HG03354 (cell line): ENCODE measurements at regions not wholly inside any gene's neighbourhood (a gene's known extent, or its start where the extent isn't known, plus 50 kb on each side); places are given as distances from the start of the nearest gene placed in this dataset.

Experiments used
- ATAC-seq: cut with Tn5 transposase; IDR thresholded peaks from one replicate; pipeline ENCODE4 v1.9.1; 2021; ENCODE audit warnings: mild to moderate bottlenecking; ENCODE audit not compliant: unreplicated experiment, poor library complexity, severe bottlenecking

- ATAC-seq: no peak
These were observed 998.0 kb upstream of the EPHA7 start for GRCh38 chr6:94417363-94417762.

- no peak for ATAC-seq
These were observed 994.7 kb upstream of the EPHA7 start for GRCh38 chr6:94414041-94414440.

DNA sequence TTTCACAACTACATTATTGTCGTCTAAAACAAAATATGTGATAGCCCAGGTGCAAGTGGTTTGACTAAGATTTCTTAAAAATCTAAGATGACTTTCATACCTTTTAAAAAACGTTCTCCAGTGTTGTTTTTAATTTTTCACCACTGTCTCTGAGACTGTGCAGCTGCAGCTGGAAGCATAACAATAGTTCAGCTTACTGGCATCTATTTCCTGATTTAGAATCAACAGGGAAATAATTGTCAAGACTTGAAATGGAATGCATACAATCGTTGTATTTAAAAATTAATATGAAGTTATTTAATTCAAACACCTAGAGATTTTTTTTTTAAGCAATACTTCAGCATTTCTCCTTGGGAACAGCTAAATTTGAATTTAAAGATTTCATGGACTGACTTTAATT, 982.0 kb upstream of the EPHA7 start:
- no peak for ATAC-seq

- no peak for ATAC-seq
These were observed 975.5 kb upstream of the EPHA7 start for GRCh38 chr6:94394822-94395221.

DNA sequence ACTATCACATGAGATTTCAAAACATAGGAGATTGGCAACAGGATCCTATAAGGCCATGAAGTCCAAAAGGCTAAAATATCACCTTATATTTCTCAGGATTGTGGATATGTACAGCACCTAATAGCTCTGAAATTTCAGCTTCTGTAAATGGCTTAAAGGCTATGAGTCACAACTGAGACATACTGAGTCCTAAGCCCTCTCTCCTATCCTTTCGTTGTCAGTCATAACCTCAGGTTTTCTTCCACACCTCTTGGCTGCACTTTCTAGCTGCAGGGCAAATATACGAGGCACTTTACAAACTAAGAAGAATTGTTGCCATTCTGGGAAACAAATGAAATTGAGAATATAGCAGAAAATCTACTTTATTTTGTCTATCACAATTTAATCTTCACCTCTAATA, 969.9 kb upstream of the EPHA7 start:
- no peak for ATAC-seq

DNA sequence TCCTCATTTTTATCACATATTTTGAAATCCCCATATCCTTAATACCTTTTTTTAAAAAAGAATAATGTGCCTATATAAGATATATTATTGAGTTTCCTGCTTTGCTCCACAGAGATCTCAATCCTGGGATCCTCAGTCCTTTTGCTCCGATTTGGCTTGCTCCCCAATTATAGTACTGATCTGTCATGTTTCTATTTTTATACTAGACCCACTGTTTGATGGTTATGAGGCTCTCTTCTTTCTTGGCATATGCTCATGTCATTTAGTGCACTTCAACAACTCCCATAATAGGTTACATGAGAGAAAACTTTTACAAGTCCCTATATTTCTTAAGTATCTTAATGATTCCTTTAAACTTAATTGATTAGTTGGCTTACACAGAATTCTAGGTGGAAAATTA, 958.5 kb upstream of the EPHA7 start:
- no peak for ATAC-seq

GRCh38 chr6:94376876-94377275, 957.5 kb upstream of the EPHA7 start:
- no peak for ATAC-seq

DNA sequence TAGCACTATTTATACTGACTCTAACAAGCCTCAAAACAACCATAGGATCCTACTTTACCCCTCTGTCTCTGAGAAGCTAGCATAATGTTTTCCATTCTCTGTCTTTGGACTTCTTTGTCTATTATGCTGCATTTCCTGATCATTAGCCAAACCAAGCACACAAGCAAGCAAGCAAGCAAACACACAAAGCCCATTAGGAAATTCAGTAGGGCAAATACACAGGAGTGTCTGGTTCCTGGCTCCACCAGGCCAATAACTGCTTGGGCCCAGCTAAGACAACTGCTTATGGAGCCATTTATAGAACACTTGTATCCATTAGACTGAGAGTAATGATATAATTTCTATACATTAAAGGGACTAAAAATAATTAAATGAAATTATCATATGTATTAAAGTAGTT, 952.9 kb upstream of the EPHA7 start:
- no peak for ATAC-seq

GRCh38 chr6:94367316-94367715, 948.0 kb upstream of the EPHA7 start:
- no peak for ATAC-seq

DNA sequence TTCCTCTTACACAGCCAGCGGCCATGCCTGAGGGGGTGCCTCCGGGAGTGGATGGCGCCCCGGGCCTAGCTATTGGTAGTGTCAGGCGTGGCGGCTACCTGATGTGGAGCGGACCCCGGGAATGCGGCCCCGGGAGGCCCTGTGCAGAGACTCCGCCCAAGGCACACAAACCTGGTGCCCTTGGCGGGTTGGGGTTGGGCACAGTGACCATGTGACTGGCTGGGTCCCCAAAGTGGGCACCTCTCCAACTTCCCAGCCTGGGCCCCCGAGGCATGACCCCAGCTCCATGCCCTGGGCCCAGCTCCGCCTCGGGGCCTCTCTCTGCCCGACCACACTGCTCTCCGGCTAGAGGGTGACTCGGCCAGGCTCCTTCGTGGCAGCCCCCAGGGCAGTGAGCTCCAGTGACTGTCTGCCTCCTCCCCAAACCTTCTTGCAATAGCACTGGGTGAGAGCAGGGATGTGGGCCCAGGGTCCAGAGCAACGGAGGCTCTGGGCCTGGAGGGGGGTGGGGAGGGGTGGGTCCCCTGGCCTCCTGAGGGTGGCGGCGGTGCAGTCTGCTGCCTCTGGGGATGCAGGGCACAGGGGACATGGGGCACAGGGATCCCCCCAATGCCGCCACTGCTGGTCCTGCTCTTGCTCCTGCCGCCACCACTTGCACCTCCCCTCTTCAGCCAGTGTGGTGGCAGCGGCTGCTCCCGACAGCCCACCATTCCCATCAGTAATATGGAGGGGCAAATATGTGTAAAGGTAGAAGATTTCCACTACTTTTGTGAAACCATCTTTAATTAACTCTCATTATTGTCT, 942.9 kb upstream of the EPHA7 start:
- ATAC-seq: no peak

- ATAC-seq: no peak
These were observed 942.1 kb upstream of the EPHA7 start for GRCh38 chr6:94361304-94362060.

- ATAC-seq: no peak
These were observed 938.1 kb upstream of the EPHA7 start for GRCh38 chr6:94357381-94357980.

GRCh38 chr6:94350833-94351232, 931.5 kb upstream of the EPHA7 start:
- no peak for ATAC-seq

- no peak for ATAC-seq
These were observed 929.9 kb upstream of the EPHA7 start for GRCh38 chr6:94349227-94349626.

- ATAC-seq: no peak
These were observed 925.5 kb upstream of the EPHA7 start for GRCh38 chr6:94344866-94345265.

- no peak for ATAC-seq
These were observed 921.8 kb upstream of the EPHA7 start for GRCh38 chr6:94341173-94341572.

- no peak for ATAC-seq
These were observed 904.5 kb upstream of the EPHA7 start for GRCh38 chr6:94323853-94324252.

DNA sequence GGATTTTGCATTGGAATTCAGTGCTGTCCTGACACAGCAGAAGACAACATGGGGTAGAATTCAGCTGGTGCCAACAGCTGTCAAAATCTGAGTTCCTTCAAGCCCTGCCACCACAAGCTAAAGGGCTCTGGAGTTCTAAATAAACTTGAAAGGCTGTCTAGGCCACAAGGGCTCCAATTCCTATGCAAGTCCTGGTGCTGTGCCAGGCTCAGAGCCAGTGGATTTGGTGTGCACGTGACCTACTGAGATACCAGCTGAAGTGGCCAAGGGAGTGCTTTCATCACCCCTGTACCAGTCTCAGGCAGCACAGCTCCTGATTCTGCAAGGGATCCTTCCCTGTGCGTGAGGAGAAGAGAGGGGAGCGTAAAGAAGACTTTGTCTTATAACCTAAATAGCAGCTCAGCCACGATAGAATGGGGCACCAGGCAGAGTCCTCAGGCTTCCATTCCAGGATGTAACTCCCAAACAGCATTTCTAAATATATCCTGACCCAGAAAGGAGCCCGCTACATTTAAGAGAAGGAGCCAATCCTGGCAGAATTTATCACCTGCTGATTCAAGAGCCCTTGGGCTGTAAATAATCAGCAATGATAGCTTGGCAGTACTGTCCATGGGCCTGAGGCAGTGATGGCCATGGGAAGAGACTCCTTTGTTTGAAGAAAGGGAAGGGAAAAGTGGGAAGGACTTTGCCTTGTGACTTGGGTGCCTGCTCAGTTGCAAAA, 881.2 kb upstream of the EPHA7 start:
- no peak for ATAC-seq

DNA sequence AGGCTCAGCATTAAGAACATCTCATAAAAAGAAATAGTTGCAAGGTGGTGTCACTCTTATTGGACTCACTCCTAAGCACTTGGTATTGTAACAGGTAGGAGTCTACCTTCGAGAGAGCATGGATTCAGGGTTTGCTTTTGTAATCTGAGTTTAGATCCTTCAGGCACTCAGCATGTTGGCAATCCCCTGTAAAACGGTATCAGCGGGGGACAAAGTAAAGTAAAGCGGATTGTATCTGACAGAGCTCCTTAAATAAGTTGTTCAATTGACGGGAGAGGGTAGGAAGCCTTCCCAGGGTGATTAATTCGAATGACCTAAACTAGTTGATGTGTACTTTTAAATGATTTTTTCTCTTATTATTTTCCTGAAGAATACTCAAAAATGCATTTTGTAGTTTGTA, 869.8 kb upstream of the EPHA7 start:
- ATAC-seq: no peak

DNA sequence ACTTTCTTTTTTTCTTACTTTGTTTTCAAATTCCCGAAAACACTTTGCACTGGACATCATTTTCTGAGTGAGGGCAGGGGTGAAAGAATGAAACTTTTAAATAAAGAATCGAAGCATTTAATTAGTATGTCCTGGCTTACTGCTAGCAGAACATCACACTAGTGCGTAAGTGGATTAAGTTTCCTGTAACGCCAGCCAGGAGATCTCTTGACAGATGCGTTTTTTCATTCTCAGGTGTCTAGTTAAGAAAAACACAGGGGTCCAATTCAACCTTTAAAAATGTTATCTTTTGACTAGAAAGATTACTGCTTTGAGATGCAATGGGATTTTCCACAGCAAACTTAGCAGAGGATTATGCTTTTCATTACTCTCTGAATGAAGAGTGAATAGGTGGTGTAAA, 858.8 kb upstream of the EPHA7 start:
- no peak for ATAC-seq
